Stimulated activated CD8-positive, alpha-beta memory T cell treated with anti-CD3 and anti-CD28 coated beads, Interleukin-7, amount 100 ng/mL, for 24 hours (primary cell): ENCODE measurements at regions not wholly inside any gene's neighbourhood (a gene's known extent, or its start where the extent isn't known, plus 50 kb on each side); places are given as distances from the start of the nearest gene placed in this dataset.
A peak's percentile ranks its signal among the peaks of the same experiment; 100 is the strongest.

Experiments
- DNase-seq: peaks from one replicate; pipeline ENCODE4 v3.0.0-alpha.2; 2020; ENCODE audit warnings: low read depth

- DNase-seq, result no peak
These were observed 51.9 kb upstream of the PTPRS start for GRCh38 chr19:5392486-5392885.

- DNase-seq, result no peak
These were observed 52.5 kb upstream of the PTPRS start for GRCh38 chr19:5393088-5393487.

- no peak for DNase-seq
These were observed 54.2 kb upstream of the PTPRS start for GRCh38 chr19:5394551-5395505.

- no peak for DNase-seq
These were observed 54.9 kb upstream of the PTPRS start for GRCh38 chr19:5395556-5395955.

GRCh38 chr19:5396096-5396939 is 55.7 kb upstream of the PTPRS start:
- no peak for DNase-seq

- DNase-seq, result no peak
These were observed 56.4 kb upstream of the PTPRS start for GRCh38 chr19:5396963-5397362.

GRCh38 chr19:5397804-5398692 is 57.2 kb upstream of the ZNRF4 start:
- no peak for DNase-seq

GRCh38 chr19:5398693-5399057 is 56.5 kb upstream of the ZNRF4 start:
- no peak for DNase-seq

- DNase-seq, result peak; percentile 43
These were observed 51.1 kb upstream of the ZNRF4 start for GRCh38 chr19:5403968-5404640.
